ENCODE measurements at regions not wholly inside any gene's neighbourhood (a gene's known extent, or its start where the extent isn't known, plus 50 kb on each side); places are given as distances from the start of the nearest gene placed in this dataset.

DNA sequence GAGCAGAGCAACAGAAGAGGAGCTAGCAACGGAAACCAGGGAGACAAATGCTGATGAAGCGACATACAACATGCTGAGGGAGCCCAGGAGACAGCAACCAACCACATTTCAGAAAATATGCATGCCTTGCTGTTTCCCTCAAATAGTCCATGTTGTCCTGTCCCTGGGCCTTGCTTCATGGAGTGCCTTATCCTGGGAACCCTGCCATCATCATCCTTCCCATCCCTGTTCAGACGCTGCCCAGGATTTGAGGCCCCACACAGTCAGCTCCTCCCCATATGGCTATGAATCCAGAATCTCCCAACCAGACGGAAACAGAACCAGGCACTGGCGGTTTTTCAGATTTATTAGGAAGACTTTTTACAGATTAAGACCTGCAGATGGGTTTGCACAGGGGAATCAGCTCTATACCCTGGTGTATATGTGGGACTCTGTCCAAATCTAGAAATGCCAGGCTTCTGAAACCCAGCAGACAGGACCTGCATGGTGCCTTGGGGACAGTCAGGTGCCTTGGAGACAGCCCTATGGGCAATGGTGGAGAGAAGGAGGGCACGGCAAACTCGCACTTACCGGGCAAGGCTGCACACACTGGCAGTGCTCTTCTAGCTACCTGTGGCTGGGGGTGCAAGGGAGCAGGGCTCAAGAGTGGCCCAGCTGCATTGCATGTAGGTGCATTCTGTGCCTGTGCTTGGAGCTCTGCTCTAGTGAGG lies 199.7 kb upstream of the MAMLD1 start:
- TF ChIP-seq, protein P1, sequence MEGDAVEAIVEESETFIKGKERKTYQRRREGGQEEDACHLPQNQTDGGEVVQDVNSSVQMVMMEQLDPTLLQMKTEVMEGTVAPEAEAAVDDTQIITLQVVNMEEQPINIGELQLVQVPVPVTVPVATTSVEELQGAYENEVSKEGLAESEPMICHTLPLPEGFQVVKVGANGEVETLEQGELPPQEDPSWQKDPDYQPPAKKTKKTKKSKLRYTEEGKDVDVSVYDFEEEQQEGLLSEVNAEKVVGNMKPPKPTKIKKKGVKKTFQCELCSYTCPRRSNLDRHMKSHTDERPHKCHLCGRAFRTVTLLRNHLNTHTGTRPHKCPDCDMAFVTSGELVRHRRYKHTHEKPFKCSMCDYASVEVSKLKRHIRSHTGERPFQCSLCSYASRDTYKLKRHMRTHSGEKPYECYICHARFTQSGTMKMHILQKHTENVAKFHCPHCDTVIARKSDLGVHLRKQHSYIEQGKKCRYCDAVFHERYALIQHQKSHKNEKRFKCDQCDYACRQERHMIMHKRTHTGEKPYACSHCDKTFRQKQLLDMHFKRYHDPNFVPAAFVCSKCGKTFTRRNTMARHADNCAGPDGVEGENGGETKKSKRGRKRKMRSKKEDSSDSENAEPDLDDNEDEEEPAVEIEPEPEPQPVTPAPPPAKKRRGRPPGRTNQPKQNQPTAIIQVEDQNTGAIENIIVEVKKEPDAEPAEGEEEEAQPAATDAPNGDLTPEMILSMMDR (IDR thresholded peaks at IDR 0.05) = no peak
- TF ChIP-seq POLR2A (IDR thresholded peaks at IDR 0.05) = no peak
